H1 (cell line): ENCODE measurements at regions not wholly inside any gene's neighbourhood (a gene's known extent, or its start where the extent isn't known, plus 50 kb on each side); places are given as distances from the start of the nearest gene placed in this dataset.

Source experiments
- CTCF ChIA-PET: fragments of 300-600 bp; sonication (Branson Sonifier 250); formaldehyde crosslinking; loops from one replicate; lab custom pipeline; 2021; ENCODE audit not compliant: partially characterized antibody; lab: Charles Lee
- POLR2A ChIA-PET: fragments of 300-600 bp; sonication (Branson Sonifier 250); formaldehyde crosslinking; loops from one replicate; lab custom pipeline; 2021; ENCODE audit warnings: inconsistent platforms; ENCODE audit not compliant: partially characterized antibody; lab: Charles Lee
- DNase-seq, 2 experiments: peaks; one replicate each; pipeline versions ENCODE4 v3.0.0 to v3.0.0-alpha.2; 2010 to 2022; ENCODE audit warnings: low spot score in 2 of 2, low read depth in 1 of 2, mixed read lengths in 1 of 2
- FAIRE-seq: peaks from 2 replicates; lab custom pipeline; 2011; peaks lifted over from hg19 to GRCh38; lab: Jason Lieb, UNC
- H2AFZ ChIP-seq: 2 replicates; pipeline ENCODE4 v1.8.1; 2012; ENCODE audit warnings: low read length, inconsistent platforms
- H2AK5ac ChIP-seq: 2 replicates; pipeline ENCODE4 v1.6.1; 2013; ENCODE audit warnings: low read depth, low read length
- H2BK120ac ChIP-seq: replicated peaks from 2 replicates; pipeline ENCODE3; 2013; ENCODE audit warnings: low read depth, low read length, inconsistent platforms
- H2BK12ac ChIP-seq: 2 replicates; pipeline ENCODE4 v1.6.1; 2013; ENCODE audit warnings: low read depth, low read length
- H2BK15ac ChIP-seq: 2 replicates; pipeline ENCODE4 v1.6.1; 2013; ENCODE audit warnings: low read length
- H2BK20ac ChIP-seq: 2 replicates; pipeline ENCODE4 v1.6.1; 2013; ENCODE audit warnings: low read length
- H2BK5ac ChIP-seq: 2 replicates; pipeline ENCODE4 v1.6.1; 2013; ENCODE audit warnings: low read depth, low read length
- H3K14ac ChIP-seq: 2 replicates; pipeline ENCODE4 v1.6.1; 2013; ENCODE audit warnings: inconsistent platforms; ENCODE audit not compliant: insufficient read length
- H3K18ac ChIP-seq: 2 replicates; pipeline ENCODE4 v1.6.1; 2013; ENCODE audit warnings: low read length; ENCODE audit errors: extremely low read depth
- H3K23ac ChIP-seq: 2 replicates; pipeline ENCODE4 v1.6.1; 2013; ENCODE audit warnings: inconsistent platforms; ENCODE audit not compliant: insufficient read length
- H3K23me2 ChIP-seq: 2 replicates; pipeline ENCODE4 v1.6.1; 2013; ENCODE audit warnings: low read depth, low read length
- H3K27ac ChIP-seq: 2 replicates; pipeline ENCODE4 v1.6.1; 2011; ENCODE audit warnings: low read depth, low read length, inconsistent platforms
- H3K27me3 ChIP-seq, 4 experiments: replicated peaks in 1 of 4; 1 replicate in 1 of 4; 2 replicates in 3 of 4; pipeline versions ENCODE4 v1.6.1 to v1.8.1; 2011 to 2013; ENCODE audit warnings: low read length in 3 of 4, mild to moderate bottlenecking in 3 of 4, inconsistent platforms in 2 of 4, mixed read lengths in 2 of 4, moderate library complexity in 1 of 4; ENCODE audit not compliant: control insufficient read depth in 3 of 4, insufficient read depth in 3 of 4; ENCODE audit errors: extremely low read depth in 1 of 4
- H3K36me3 ChIP-seq, 4 experiments: 2 replicates each; pipeline versions ENCODE4 v1.6.1 to v1.8.1; 2011 to 2013; ENCODE audit warnings: mild to moderate bottlenecking in 4 of 4, low read length in 3 of 4, moderate library complexity in 2 of 4, control low read depth in 1 of 4, inconsistent platforms in 1 of 4; ENCODE audit not compliant: insufficient read depth in 4 of 4, control insufficient read depth in 2 of 4
- H3K4ac ChIP-seq: replicated peaks from 2 replicates; pipeline ENCODE3; 2013; ENCODE audit warnings: low read length, low read depth, mixed read lengths, inconsistent platforms; ENCODE audit not compliant: insufficient read length
- H3K4me1 ChIP-seq, 4 experiments: replicated peaks in 1 of 4; 1 replicate in 1 of 4; 2 replicates in 3 of 4; pipeline versions ENCODE4 v1.6.1 to v1.8.1; 2011 to 2013; ENCODE audit warnings: low read length in 3 of 4, inconsistent platforms in 2 of 4, mixed read lengths in 1 of 4; ENCODE audit not compliant: insufficient read depth in 4 of 4, control insufficient read depth in 3 of 4
- H3K4me2 ChIP-seq, 2 experiments: 2 replicates each; pipeline versions ENCODE4 v1.6.1 to v1.8.1; 2011 to 2013; ENCODE audit warnings: low read depth in 2 of 2, low read length in 2 of 2, control low read depth in 1 of 2, inconsistent platforms in 1 of 2, mild to moderate bottlenecking in 1 of 2; ENCODE audit not compliant: insufficient read depth in 1 of 2
- H3K4me3 ChIP-seq, 4 experiments: fragments of 200-600, 300-600 bp in 1 of 4; sonication (generic), shearing (Covaris generic), sonication (Bioruptor Twin) in 1 of 4; 2 replicates each; pipeline versions ENCODE4 v1.5.1 to v1.8.1; 2011 to 2016; ENCODE audit warnings: low read length in 4 of 4, low read depth in 3 of 4, control low read depth in 2 of 4, inconsistent platforms in 2 of 4, mild to moderate bottlenecking in 2 of 4, mixed read lengths in 1 of 4, moderate library complexity in 1 of 4; ENCODE audit not compliant: insufficient read depth in 2 of 4; ENCODE audit errors: extremely low read depth in 1 of 4
- H3K56ac ChIP-seq: replicated peaks from 2 replicates; pipeline ENCODE3; 2013; ENCODE audit warnings: low read depth, mild to moderate bottlenecking, mixed read lengths, low read length, inconsistent platforms; ENCODE audit not compliant: insufficient read length
- H3K79me1 ChIP-seq: 2 replicates; pipeline ENCODE4 v1.6.1; 2013; ENCODE audit warnings: low read depth, low read length, control low read depth
- H3K79me2 ChIP-seq, 2 experiments: 2 replicates each; pipeline versions ENCODE4 v1.6.1 to v1.8.1; 2012 to 2013; ENCODE audit warnings: low read length in 2 of 2, mild to moderate bottlenecking in 2 of 2, inconsistent platforms in 1 of 2; ENCODE audit not compliant: insufficient read depth in 2 of 2, control insufficient read depth in 1 of 2
- H3K9ac ChIP-seq, 4 experiments: replicated peaks in 1 of 4; 1 replicate in 1 of 4; 2 replicates in 3 of 4; pipeline versions ENCODE4 v1.6.1 to v1.8.1; 2011 to 2013; ENCODE audit warnings: low read depth in 3 of 4, low read length in 3 of 4, control low read depth in 2 of 4, mild to moderate bottlenecking in 2 of 4, moderate library complexity in 2 of 4, inconsistent platforms in 1 of 4; ENCODE audit errors: extremely low read depth in 1 of 4
- H3K9me3 ChIP-seq, 2 experiments: 2 replicates each; pipeline versions ENCODE4 v1.6.1 to v1.8.1; 2012 to 2013; ENCODE audit warnings: mild to moderate bottlenecking in 2 of 2, moderate library complexity in 2 of 2, control low read depth in 1 of 2, inconsistent platforms in 1 of 2, low read depth in 1 of 2, low read length in 1 of 2, mixed read lengths in 1 of 2; ENCODE audit not compliant: insufficient read depth in 2 of 2
- H4K20me1 ChIP-seq, 2 experiments: replicated peaks in 1 of 2; 2 replicates each; pipeline versions ENCODE3 to v1.8.1; 2011 to 2013; ENCODE audit warnings: inconsistent platforms in 2 of 2, low read length in 2 of 2, mild to moderate bottlenecking in 1 of 2; ENCODE audit not compliant: insufficient read depth in 2 of 2, control insufficient read depth in 1 of 2
- H4K5ac ChIP-seq: 2 replicates; pipeline ENCODE4 v1.6.1; 2013; ENCODE audit warnings: low read length, low read depth, mixed read lengths, inconsistent platforms; ENCODE audit not compliant: insufficient read length
- H4K8ac ChIP-seq: 2 replicates; pipeline ENCODE4 v1.8.0; 2013; ENCODE audit warnings: mild to moderate bottlenecking, moderate library complexity, low read length, inconsistent platforms; ENCODE audit not compliant: insufficient read depth; ENCODE audit errors: extremely low read depth
- H4K91ac ChIP-seq: replicated peaks from 2 replicates; pipeline ENCODE3; 2013; ENCODE audit warnings: low read length, mixed read lengths, inconsistent platforms; ENCODE audit not compliant: insufficient read length
- CREB1 ChIP-seq: IDR thresholded peaks from 2 replicates; pipeline ENCODE4 v1.6.1; 2012; ENCODE audit warnings: inconsistent platforms
- E2F6 ChIP-seq: IDR thresholded peaks from 2 replicates; pipeline ENCODE4 v1.6.1; 2012; ENCODE audit warnings: inconsistent platforms
- KDM1A ChIP-seq: fragments of 200-600, 300-600 bp; sonication (generic); IDR thresholded peaks from 2 replicates; pipeline ENCODE4 v1.7.1; 2016; ENCODE audit warnings: mild to moderate bottlenecking, low read length, borderline replicate concordance
- MAFK ChIP-seq: IDR thresholded peaks from 2 replicates; pipeline ENCODE4 v1.6.1; 2012; ENCODE audit warnings: low read depth, mild to moderate bottlenecking, improper control_type of control experiment, low read length
- MAX ChIP-seq: IDR thresholded peaks from 2 replicates; pipeline ENCODE4 v1.6.1; 2012; ENCODE audit warnings: inconsistent platforms
- SAP30 ChIP-seq: fragments of 300-600 bp; sonication (generic); IDR thresholded peaks from 2 replicates; pipeline ENCODE4 v1.7.1; 2012; ENCODE audit warnings: low read length, moderate library complexity, mild to moderate bottlenecking, inconsistent platforms; ENCODE audit not compliant: insufficient read depth, insufficient replicate concordance
- SP1 ChIP-seq: IDR thresholded peaks from 2 replicates; pipeline ENCODE4 v1.6.1; 2011; ENCODE audit warnings: low read depth, low read length
- WGBS, 2 experiments: shearing (Covaris generic) in 1 of 2; methylation state at CpG; one replicate each; pipeline versions ENCODE4 v1.1.6 to v1.1.7; 2013 to 2015; ENCODE audit warnings: low lambda C conversion rate in 2 of 2, mixed read lengths in 2 of 2, inconsistent platforms in 1 of 2, low coverage in 1 of 2, missing lambda C conversion rate in 1 of 2; ENCODE audit not compliant: insufficient replicate concordance in 2 of 2, insufficient coverage in 1 of 2, insufficient read length in 1 of 2; ENCODE audit errors: extremely low coverage in 1 of 2, missing lambda C conversion rate in 1 of 2; 5-methylcytosine and 5-hydroxymethylcytosine counted together
- TF ChIP-seq, protein P1 (sequence below), 3 experiments: IDR thresholded peaks; 1 replicate in 2 of 3; 2 replicates in 1 of 3; pipeline versions ENCODE4 v1.5.1 to v1.6.1; 2011; ENCODE audit warnings: low read length in 3 of 3, mild to moderate bottlenecking in 3 of 3, inconsistent platforms in 2 of 3, low read depth in 1 of 3, moderate library complexity in 1 of 3; ENCODE audit not compliant: insufficient read depth in 1 of 3; ENCODE audit errors: control extremely low read depth in 1 of 3

DNA sequence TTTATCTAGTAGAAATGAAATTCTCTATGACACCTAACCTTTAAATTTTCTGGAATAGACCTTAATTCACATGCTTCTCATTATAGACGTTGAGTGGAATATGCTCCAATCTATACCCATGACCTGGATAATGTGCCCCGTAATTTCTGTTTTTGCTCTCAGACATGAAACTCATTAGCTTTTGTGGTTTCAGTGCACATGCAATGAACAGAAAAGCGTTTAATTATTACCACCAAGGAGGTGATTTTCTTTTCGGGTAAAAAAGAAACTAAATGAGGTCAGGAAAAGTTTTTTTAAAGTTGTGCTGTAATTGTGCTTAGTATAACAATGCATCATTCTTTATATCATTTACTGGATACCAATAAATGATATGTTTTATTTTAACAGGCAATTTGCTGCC lies 1703.9 kb upstream of the TENM3 start:
- POLR2A ChIA-PET: no interaction called here
- Histone ChIP-seq H3K18ac (no peak overlapping the region), H2BK15ac (no peak overlapping the region), H4K20me1 (no peaks in the 10 kb centered on the region), H3K79me2 (no peaks in the 10 kb centered on the region), H3K23ac (no peak overlapping the region), H3K4me1 (peaks cover 4 to 17% (median 11%) of the 10 kb centered on the region in 4 experiments; a peak in 4 of 7 replicates), H2BK5ac (no peak overlapping the region), H3K27ac (no peak overlapping the region), H3K27me3 (no peaks in the 10 kb centered on the region), H2AK5ac (no peak overlapping the region), H4K91ac (no peak overlapping the region), H3K79me1 (no peaks in the 10 kb centered on the region), H2AFZ (no peak overlapping the region), H3K9ac (no peak overlapping the region), H3K56ac (no peak overlapping the region), H4K5ac (no peak overlapping the region), H3K36me3 (no peaks in the 10 kb centered on the region), H3K14ac (no peak overlapping the region), H3K4ac (no peak overlapping the region), H3K9me3 (no peaks in the 10 kb centered on the region), H3K4me3 (no peak overlapping the region), H2BK12ac (no peak overlapping the region), H2BK20ac (no peak overlapping the region), H3K23me2 (peaks cover 2% of the 10 kb centered on the region; the same call in 1 of the 2 replicates), H4K8ac (no peak overlapping the region), H3K4me2 (no peak overlapping the region), H2BK120ac (no peak overlapping the region)
- FAIRE-seq (no peak), DNase-seq (no peak)
- WGBS, 2 experiments: 89% methylated on average over 4 of the region's 4 CpGs; no CpG with 5 or more reads in 1 of the 2 experiments
- no peak for TF ChIP-seq SP1
- no peak for TF ChIP-seq CREB1
- TF ChIP-seq, protein P1, sequence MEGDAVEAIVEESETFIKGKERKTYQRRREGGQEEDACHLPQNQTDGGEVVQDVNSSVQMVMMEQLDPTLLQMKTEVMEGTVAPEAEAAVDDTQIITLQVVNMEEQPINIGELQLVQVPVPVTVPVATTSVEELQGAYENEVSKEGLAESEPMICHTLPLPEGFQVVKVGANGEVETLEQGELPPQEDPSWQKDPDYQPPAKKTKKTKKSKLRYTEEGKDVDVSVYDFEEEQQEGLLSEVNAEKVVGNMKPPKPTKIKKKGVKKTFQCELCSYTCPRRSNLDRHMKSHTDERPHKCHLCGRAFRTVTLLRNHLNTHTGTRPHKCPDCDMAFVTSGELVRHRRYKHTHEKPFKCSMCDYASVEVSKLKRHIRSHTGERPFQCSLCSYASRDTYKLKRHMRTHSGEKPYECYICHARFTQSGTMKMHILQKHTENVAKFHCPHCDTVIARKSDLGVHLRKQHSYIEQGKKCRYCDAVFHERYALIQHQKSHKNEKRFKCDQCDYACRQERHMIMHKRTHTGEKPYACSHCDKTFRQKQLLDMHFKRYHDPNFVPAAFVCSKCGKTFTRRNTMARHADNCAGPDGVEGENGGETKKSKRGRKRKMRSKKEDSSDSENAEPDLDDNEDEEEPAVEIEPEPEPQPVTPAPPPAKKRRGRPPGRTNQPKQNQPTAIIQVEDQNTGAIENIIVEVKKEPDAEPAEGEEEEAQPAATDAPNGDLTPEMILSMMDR (IDR thresholded peaks at IDR 0.05; ENCODE audit: control extremely low read depth in 1 of 3, insufficient read depth in 1 of 3, low read depth in 1 of 3, low read length in 3 of 3): no peak
- no peak for TF ChIP-seq MAFK
- TF ChIP-seq E2F6: no peak
- TF ChIP-seq SAP30: no peak
- no peak for TF ChIP-seq MAX
- no peak for TF ChIP-seq KDM1A
- CTCF ChIA-PET: no interaction called here
